ENCODE measurements at regions not wholly inside any gene's neighbourhood (a gene's known extent, or its start where the extent isn't known, plus 50 kb on each side); places are given as distances from the start of the nearest gene placed in this dataset.

DNA sequence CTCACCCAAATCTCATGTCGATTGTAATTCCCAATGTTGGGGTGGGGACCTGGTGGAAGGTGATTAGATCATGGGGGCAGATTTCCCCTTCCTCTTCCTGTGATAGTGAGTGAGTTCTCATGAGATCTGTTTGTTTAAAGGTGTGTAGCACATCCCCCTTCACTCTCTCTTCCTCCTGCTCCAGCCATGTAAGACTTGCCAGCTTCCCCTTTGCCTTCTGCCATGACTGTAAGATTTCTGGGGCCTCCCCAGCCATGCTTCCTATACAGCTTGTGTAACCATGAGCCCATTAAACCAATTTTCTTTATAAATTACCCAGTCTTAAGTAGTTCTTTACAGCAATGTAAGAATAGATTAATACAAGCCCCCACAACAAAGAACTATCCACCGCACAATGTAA, 109.9 kb upstream of the JAZF1 start:
- H3K9me3 Mint-ChIP-seq (ENCODE audit: unreplicated experiment) = no peaks in the 10 kb centered on the region
- H3K4me1 Mint-ChIP-seq (ENCODE audit: insufficient read depth, unreplicated experiment) = no peaks in the 10 kb centered on the region
- CTCF ChIA-PET = interaction anchor here (0.7 to 3.6 kb wide), 3 partner anchors 8 to 564 kb away, joined by 3 to 27 read pairs (median 4); no protein-coding TSS in a partner anchor
- H3K27me3 Mint-ChIP-seq (ENCODE audit: insufficient read depth, unreplicated experiment) = no peaks in the 10 kb centered on the region
- no TSS peak for BruUV-seq (replicated peaks)
- no peak for TF ChIP-seq CTCF (IDR thresholded peaks at IDR 0.05; ENCODE audit: unreplicated experiment)
- H3K27ac Mint-ChIP-seq (ENCODE audit: low read depth, unreplicated experiment) = no peak overlapping the region
- H3K36me3 Mint-ChIP-seq (ENCODE audit: insufficient read depth, unreplicated experiment) = no peaks in the 10 kb centered on the region
- H3K4me3 Mint-ChIP-seq (ENCODE audit: unreplicated experiment) = no peak overlapping the region
- POLR2A ChIA-PET = interaction anchor here (0.9 kb wide), 1 partner anchor 11 kb away, joined by 4 read pairs; no protein-coding TSS in a partner anchor
- DNase-seq (ENCODE audit: unreplicated experiment) = no peak
- intact Hi-C loops (cut with micrococcal nuclease) = no loop called here

DNA sequence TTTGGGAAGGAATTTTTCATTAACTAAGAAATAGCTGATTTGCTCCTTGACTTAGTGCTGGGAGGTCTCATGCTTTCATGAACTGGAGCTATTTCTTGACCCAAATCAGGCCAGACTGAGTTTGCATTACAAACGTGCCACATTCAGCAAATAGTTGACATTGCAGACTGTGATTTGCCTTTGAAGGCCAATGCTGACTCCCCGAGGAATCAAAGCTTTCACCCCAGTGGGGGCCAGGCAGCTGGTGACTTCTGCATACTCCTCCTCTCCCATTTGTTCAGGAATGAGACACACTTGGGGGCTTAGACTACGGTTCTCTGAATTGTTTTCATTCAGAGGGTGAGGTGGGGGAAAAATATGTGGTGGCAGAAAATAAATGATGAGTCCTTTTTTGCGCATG, 111.0 kb upstream of the JAZF1 start:
- Mint-ChIP-seq H3K4me1 (ENCODE audit: insufficient read depth, unreplicated experiment) (no peaks in the 10 kb centered on the region), H3K27me3 (ENCODE audit: insufficient read depth, unreplicated experiment) (no peaks in the 10 kb centered on the region), H3K9me3 (ENCODE audit: unreplicated experiment) (no peaks in the 10 kb centered on the region), H3K27ac (ENCODE audit: low read depth, unreplicated experiment) (no peak overlapping the region), H3K4me3 (ENCODE audit: unreplicated experiment) (no peak overlapping the region), H3K36me3 (ENCODE audit: insufficient read depth, unreplicated experiment) (no peaks in the 10 kb centered on the region)
- TF ChIP-seq CTCF (IDR thresholded peaks at IDR 0.05; ENCODE audit: unreplicated experiment) = no peak
- no peak for DNase-seq (ENCODE audit: unreplicated experiment)
- no TSS peak for BruUV-seq (replicated peaks)
- ChIA-PET CTCF (interaction anchor here (0.6 kb wide), 1 partner anchor 587 kb away, joined by 3 read pairs; no protein-coding TSS in a partner anchor), POLR2A (interaction anchor here (0.7 to 1.1 kb wide), 2 partner anchors 21 to 342 kb away, joined by 3 read pairs; no protein-coding TSS in a partner anchor)
- intact Hi-C loops (cut with micrococcal nuclease) = no loop called here

DNA sequence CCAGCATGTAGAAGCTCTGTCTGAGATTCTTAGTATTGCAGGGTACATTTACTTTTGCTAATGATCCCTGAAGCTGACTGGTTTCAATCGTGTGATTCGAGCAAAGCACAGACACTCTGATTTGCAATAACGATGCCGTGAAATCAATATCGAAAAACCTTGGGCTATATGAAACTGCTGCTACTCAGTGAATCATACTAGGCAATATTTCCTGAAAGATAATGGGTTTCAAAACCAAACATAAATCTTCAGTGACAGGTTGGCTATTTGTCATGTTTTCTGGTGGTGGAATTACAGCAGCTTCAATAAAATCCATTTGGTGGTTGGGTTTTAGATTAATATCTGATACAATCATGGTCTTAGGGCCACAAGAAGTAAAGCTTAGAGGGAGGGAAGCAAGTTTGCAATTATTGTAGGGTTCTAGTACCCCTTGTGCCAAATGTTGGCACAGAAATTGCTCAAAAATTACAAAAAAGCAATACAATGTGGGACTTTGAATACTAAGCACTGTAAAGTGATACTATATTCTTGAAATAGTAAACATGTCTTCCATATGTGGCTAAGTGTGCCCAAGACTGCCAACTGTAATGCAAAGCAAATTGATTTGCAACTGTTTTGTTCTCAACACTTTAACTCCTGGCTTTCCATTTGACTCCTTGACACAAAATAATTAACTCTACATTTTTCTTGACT, 112.4 kb upstream of the JAZF1 start:
- intact Hi-C loops (cut with micrococcal nuclease) = no loop called here
- Mint-ChIP-seq H3K27me3 (ENCODE audit: insufficient read depth, unreplicated experiment) (no peaks in the 10 kb centered on the region), H3K36me3 (ENCODE audit: insufficient read depth, unreplicated experiment) (no peaks in the 10 kb centered on the region), H3K27ac (ENCODE audit: low read depth, unreplicated experiment) (no peak overlapping the region), H3K9me3 (ENCODE audit: unreplicated experiment) (no peaks in the 10 kb centered on the region), H3K4me1 (ENCODE audit: insufficient read depth, unreplicated experiment) (no peaks in the 10 kb centered on the region), H3K4me3 (ENCODE audit: unreplicated experiment) (no peak overlapping the region)
- ChIA-PET POLR2A (no interaction called here), CTCF (interaction anchor here (0.6 to 1.1 kb wide), 2 partner anchors 178 to 330 kb away, joined by 3 to 4 read pairs; no protein-coding TSS in a partner anchor)
- TF ChIP-seq CTCF (IDR thresholded peaks at IDR 0.05; ENCODE audit: unreplicated experiment) = no peak
- no TSS peak for BruUV-seq (replicated peaks)
- DNase-seq (ENCODE audit: unreplicated experiment) = no peak

DNA sequence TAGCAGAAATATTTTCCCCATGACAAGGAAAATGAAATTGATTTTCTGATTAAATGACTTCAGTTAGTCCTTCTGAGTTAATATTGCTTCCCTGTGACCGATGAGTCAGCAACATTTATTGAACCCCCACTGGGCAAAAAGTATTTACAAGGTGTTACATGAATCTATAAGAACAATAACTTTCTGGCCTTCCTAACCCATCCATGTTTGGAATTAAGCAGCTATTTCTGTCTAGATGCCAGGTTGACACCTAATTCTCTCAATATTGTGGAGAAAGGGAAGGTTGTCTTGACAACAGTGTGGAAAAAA, 112.9 kb upstream of the JAZF1 start:
- no peaks in the 10 kb centered on the region for H3K4me1 Mint-ChIP-seq (ENCODE audit: insufficient read depth, unreplicated experiment)
- intact Hi-C loops (cut with micrococcal nuclease) = no loop called here

More for the DNA sequence above, 112.9 kb upstream of the JAZF1 start:
- Mint-ChIP-seq H3K27me3 (ENCODE audit: insufficient read depth, unreplicated experiment) (no peaks in the 10 kb centered on the region), H3K9me3 (ENCODE audit: unreplicated experiment) (no peaks in the 10 kb centered on the region), H3K4me3 (ENCODE audit: unreplicated experiment) (no peak overlapping the region), H3K27ac (ENCODE audit: low read depth, unreplicated experiment) (no peak overlapping the region), H3K36me3 (ENCODE audit: insufficient read depth, unreplicated experiment) (no peaks in the 10 kb centered on the region)
- no TSS peak for BruUV-seq (replicated peaks)
- CTCF ChIA-PET = interaction anchor here (1.1 kb wide), 1 partner anchor 330 kb away, joined by 3 read pairs; no protein-coding TSS in a partner anchor
- no peak for TF ChIP-seq CTCF (IDR thresholded peaks at IDR 0.05; ENCODE audit: unreplicated experiment)
- POLR2A ChIA-PET = no interaction called here
- no peak for DNase-seq (ENCODE audit: unreplicated experiment)

Measured in MCF 10A (cell line).